HEK293 (cell line): ENCODE measurements at regions not wholly inside any gene's neighbourhood (a gene's known extent, or its start where the extent isn't known, plus 50 kb on each side); places are given as distances from the start of the nearest gene placed in this dataset.

Source experiments
- FEZF1 ChIP-seq: fragments of 450-650 bp; formaldehyde crosslinking; IDR thresholded peaks from 2 replicates; pipeline ENCODE4 v1.5.1; 2016; ENCODE audit warnings: missing biosample characterization, missing genetic modification characterization
- REST ChIP-seq: fragments of 450-650 bp; formaldehyde crosslinking; IDR thresholded peaks from 2 replicates; pipeline ENCODE4 v1.5.1; 2016; ENCODE audit warnings: missing biosample characterization, missing genetic modification characterization
- SALL2 ChIP-seq: fragments of 450-650 bp; formaldehyde crosslinking; IDR thresholded peaks from 2 replicates; pipeline ENCODE4 v1.5.0; 2017; ENCODE audit warnings: missing biosample characterization, mild to moderate bottlenecking, missing genetic modification characterization, borderline replicate concordance
- ZBTB21 ChIP-seq: fragments of 450-650 bp; formaldehyde crosslinking; IDR thresholded peaks from 2 replicates; pipeline ENCODE4 v1.5.1; 2017; ENCODE audit warnings: missing biosample characterization, missing genetic modification characterization
- ZFP69B ChIP-seq: fragments of 450-650 bp; formaldehyde crosslinking; IDR thresholded peaks from 2 replicates; pipeline ENCODE4 v1.5.1; 2016; ENCODE audit warnings: missing biosample characterization, missing genetic modification characterization
- ZNF121 ChIP-seq: fragments of 450-650 bp; formaldehyde crosslinking; IDR thresholded peaks from 2 replicates; pipeline ENCODE4 v1.5.1; 2016; ENCODE audit warnings: missing biosample characterization, missing genetic modification characterization
- ZNF214 ChIP-seq: fragments of 450-650 bp; formaldehyde crosslinking; IDR thresholded peaks from 2 replicates; pipeline ENCODE4 v1.5.1; 2017; ENCODE audit warnings: missing biosample characterization, mild to moderate bottlenecking, missing genetic modification characterization, borderline replicate concordance
- ZNF24 ChIP-seq: fragments of 450-650 bp; formaldehyde crosslinking; IDR thresholded peaks from 2 replicates; pipeline ENCODE4 v1.5.1; 2016; ENCODE audit warnings: missing biosample characterization, missing genetic modification characterization
- ZXDB ChIP-seq: fragments of 450-650 bp; formaldehyde crosslinking; IDR thresholded peaks from 2 replicates; pipeline ENCODE4 v1.5.1; 2016; ENCODE audit warnings: missing biosample characterization, missing genetic modification characterization
- TF ChIP-seq, protein P1 (sequence below): fragments of 450-650 bp; formaldehyde crosslinking; IDR thresholded peaks from 2 replicates; pipeline ENCODE4 v1.5.1; 2016; ENCODE audit warnings: missing biosample characterization, missing genetic modification characterization

GRCh38 chr6:141301779-141302178 lies 830.9 kb upstream of the GJE1 start:
- TF ChIP-seq, protein P1, sequence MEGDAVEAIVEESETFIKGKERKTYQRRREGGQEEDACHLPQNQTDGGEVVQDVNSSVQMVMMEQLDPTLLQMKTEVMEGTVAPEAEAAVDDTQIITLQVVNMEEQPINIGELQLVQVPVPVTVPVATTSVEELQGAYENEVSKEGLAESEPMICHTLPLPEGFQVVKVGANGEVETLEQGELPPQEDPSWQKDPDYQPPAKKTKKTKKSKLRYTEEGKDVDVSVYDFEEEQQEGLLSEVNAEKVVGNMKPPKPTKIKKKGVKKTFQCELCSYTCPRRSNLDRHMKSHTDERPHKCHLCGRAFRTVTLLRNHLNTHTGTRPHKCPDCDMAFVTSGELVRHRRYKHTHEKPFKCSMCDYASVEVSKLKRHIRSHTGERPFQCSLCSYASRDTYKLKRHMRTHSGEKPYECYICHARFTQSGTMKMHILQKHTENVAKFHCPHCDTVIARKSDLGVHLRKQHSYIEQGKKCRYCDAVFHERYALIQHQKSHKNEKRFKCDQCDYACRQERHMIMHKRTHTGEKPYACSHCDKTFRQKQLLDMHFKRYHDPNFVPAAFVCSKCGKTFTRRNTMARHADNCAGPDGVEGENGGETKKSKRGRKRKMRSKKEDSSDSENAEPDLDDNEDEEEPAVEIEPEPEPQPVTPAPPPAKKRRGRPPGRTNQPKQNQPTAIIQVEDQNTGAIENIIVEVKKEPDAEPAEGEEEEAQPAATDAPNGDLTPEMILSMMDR (tag by site-specific recombination), result no peak
- TF ChIP-seq SALL2 (tag by site-specific recombination) (no peak), ZNF24 (tag by site-specific recombination) (no peak), ZXDB (tag by site-specific recombination) (no peak), ZNF121 (tag by site-specific recombination) (no peak), REST (no peak), FEZF1 (tag by site-specific recombination) (no peak), ZFP69B (no peak), ZBTB21 (tag by site-specific recombination) (no peak), ZNF214 (tag by site-specific recombination) (no peak)
